ENCODE measurements at regions not wholly inside any gene's neighbourhood (a gene's known extent, or its start where the extent isn't known, plus 50 kb on each side); places are given as distances from the start of the nearest gene placed in this dataset.

GRCh38 chr10:111347386-111348013 is 270.7 kb downstream of the ADRA2A start:
- DNase-seq (ENCODE audit: low read depth in 2 of 2): no peak

GRCh38 chr10:111348076-111348475 is 271.2 kb downstream of the ADRA2A start:
- DNase-seq (ENCODE audit: low read depth in 2 of 2): no peak

DNA sequence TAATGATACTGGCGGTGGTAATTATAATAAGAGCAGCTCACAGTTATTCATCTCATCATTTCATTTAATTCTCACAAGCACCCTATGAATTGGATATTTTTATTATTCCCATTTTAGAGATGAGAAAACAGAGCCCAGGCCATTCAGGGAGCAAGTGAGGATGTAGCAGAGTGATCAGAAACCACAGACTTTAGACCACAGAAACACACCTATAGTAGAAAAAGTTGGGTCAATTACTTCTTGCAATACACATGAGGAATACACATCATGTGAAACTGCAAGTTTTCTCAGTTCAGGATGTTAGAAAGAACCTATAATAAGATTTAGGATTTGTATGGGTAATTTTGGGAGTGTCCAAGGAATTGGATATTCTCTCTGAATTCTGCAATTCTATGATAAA is 278.0 kb downstream of the ADRA2A start:
- no peak for DNase-seq (ENCODE audit: low read depth in 2 of 2)

DNA sequence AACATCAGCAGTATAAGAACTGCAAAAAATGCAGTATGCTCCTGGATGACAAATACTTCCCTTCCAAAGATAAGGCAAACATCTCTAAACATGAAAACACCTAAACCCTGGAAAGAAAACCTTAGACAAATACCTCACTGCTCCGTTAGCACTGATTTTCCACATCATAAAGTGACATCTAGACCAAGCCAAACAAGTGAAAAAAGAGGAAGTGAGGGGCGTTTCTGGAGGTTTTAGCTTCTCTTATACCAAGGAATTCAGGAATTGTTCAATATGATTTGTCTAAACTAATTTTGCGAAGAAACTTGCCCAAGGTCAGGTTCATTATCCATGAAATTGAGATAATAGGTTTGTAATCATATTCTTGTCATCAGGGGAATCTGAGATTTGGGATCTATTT is 279.7 kb downstream of the ADRA2A start:
- no peak for DNase-seq (ENCODE audit: low read depth in 2 of 2)

DNA sequence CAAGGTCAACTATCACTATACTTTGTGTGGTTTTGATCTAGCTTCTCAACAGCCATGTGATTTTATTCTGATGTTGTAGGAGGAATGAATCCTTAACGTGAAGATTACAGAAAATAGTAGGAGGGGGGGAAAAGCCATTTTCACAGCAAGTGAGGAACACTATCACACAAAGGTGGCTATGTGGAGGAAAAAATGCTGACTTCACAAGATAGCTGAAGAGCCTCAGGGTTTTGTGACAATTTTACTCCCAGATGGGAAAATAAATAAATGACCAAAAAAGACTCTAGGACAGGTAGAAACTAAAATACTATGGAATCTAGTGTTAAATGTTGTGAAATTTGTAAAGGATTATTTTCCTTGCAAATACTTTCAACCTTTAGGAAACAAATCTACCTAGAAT is 281.0 kb downstream of the ADRA2A start:
- no peak for DNase-seq (ENCODE audit: low read depth in 2 of 2)

GRCh38 chr10:111360260-111360925 is 283.6 kb downstream of the ADRA2A start:
- no peak for DNase-seq (ENCODE audit: low read depth in 2 of 2)

GRCh38 chr10:111367531-111367930 is 290.7 kb downstream of the ADRA2A start:
- no peak for DNase-seq (ENCODE audit: low read depth in 2 of 2)

GRCh38 chr10:111370101-111370500 is 293.3 kb downstream of the ADRA2A start:
- no peak for DNase-seq (ENCODE audit: low read depth in 2 of 2)

DNA sequence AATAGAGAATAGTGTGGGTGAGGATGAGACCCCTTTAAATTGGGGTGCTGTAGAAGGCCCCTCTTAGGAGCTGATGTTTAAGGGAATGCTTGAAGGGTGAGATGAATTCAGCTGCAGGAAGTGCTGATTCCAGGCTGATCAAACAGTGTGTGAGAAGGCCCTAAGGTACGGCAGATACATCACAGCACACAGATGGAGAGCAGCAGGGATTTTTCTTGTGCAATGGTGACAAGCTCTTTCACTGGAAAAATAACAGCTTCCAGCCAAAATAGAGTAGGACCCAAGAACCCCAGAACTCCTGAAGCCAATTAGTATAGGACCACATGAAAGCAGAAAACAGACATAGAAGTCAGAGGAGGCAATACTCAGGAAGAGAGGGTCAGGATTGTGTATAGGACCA is 296.9 kb downstream of the ADRA2A start:
- DNase-seq (ENCODE audit: low read depth in 2 of 2): no peak

DNA sequence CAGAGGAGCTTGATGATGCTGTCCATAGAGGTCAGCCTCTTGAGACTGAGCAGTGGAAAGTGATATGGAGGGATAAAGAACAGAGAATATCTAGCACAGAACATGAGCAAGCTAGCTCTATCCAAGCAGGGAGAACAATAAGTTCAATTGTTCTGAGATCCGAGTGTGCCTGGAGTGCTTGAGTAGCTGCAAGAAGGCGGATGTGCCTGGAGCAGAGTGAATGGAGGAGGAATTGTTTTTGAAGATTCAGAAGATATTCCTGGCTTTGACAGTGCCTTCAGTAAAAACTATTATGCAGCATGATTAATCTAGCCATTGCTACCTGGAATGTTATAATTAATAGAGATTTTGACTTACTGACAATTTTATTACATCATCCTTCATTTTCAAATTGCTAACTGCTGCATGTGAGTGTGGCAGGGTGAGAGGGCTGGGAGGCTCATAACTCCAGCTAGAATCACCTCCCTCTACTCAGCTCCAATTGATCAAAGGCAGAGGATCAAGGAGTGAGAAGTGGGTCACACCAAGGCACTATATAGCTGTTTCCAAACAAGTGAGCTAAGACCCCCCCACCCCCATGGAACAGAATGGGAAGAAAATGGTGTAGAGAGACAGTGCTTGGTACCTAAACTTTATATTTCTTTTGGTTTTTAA is 302.8 kb downstream of the ADRA2A start:
- no peak for DNase-seq (ENCODE audit: low read depth in 2 of 2)

- no peak for DNase-seq (ENCODE audit: low read depth in 2 of 2)
Observed at GRCh38 chr10:111384556-111384955, 307.7 kb downstream of the ADRA2A start.

DNA sequence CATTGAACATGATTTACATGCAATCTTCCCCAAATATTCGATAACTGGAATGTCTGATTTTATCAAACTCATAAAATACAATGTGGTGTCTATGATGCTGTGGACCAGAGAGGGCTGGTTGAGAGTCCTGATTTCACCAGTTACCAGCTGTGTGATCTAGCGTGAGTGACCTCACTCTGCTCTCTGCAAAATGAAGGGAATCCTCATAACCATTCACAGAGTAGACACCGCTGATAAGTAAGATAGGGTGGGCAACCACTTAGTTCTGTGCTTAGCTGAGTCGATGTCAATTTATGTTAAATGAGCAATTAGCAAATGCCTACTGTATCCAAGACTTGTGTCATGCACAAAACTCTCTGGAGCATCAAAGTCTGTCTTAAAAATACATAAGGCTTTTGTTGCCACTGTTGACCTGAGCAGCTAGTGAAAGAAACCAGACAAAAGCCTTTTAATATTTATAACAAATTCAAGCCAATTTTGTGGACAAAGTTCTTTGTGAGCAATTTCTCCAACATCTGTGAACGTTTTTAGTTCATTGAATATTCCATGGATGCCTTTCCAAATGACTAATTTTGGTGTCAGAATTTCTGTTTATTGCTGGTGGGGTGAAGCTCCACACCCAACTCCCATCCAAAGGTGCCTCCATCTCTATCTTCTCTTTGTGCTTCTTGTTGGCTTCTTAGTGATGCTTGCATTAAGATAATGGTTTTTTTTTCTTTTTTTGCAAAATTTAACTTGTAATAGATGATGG is 314.2 kb downstream of the ADRA2A start:
- DNase-seq (ENCODE audit: low read depth in 2 of 2): no peak

GRCh38 chr10:111392159-111392558 is 315.3 kb downstream of the ADRA2A start:
- no peak for DNase-seq (ENCODE audit: low read depth in 2 of 2)

GRCh38 chr10:111392910-111393309 is 316.1 kb downstream of the ADRA2A start:
- no peak for DNase-seq (ENCODE audit: low read depth in 2 of 2)

GRCh38 chr10:111410740-111411139 is 333.9 kb downstream of the ADRA2A start:
- no peak for DNase-seq (ENCODE audit: low read depth in 2 of 2)

GRCh38 chr10:111425459-111425858 is 348.6 kb downstream of the ADRA2A start:
- DNase-seq (ENCODE audit: low read depth in 2 of 2): no peak

DNA sequence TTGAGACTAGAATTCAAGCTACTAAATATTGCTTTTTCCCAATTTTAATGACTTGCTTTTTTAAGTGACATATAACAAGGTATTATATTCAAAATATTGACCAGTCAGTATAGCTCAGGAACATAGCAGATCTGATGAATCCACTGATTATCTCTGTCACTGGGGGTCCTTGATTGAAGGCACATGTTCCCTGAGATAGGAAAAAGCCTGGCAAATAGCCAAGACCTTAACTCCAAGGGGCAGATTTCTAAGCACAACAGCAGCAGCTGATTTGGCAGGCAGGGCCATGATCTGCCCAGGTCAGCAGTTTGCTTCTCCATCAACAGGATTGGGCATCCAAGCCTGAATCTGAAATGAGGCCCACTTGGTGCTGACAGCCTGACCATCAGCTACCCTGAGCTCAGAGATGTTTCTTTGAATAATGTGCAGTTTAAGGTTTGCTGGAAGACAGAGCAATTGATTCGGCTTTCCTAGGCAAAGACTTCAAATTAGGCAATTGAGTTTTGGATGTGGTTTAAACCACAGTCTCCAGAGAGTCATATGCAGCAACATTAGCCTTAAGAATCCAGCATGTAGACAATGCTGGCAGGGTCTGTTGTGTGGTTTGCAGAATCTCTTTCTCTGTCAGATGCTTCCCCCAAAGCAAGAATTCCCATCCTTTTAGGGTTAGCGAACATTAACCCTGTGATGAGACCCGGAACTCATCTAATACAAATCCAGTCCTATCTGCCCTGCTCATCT is 352.6 kb downstream of the ADRA2A start:
- DNase-seq (ENCODE audit: low read depth in 2 of 2): no peak

- no peak for DNase-seq (ENCODE audit: low read depth in 2 of 2)
Observed at GRCh38 chr10:111430070-111430469, 353.2 kb downstream of the ADRA2A start.

- DNase-seq (ENCODE audit: low read depth in 2 of 2): no peak
Observed at GRCh38 chr10:111432588-111432987, 355.8 kb downstream of the ADRA2A start.

DNA sequence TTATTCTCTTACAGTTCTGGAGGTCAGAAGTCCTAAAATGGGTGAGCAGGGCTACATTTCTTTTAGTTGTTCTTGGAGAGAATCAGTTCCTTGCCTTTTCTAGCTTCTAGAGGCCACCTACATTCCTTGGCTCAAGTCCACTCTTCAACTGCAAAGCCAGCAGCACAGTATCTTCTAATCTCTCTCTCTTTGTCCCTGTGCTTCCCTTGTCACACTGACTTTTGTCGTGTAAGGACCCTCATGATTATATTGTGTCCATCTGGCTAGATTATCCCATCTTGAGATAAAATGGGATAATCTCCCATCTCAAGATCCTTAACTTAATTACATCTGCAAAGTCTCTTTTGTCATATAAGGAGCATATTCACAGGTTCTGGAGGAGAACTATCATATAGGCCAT is 359.0 kb downstream of the ADRA2A start:
- no peak for DNase-seq (ENCODE audit: low read depth in 2 of 2)

GRCh38 chr10:111439034-111439842 is 362.4 kb downstream of the ADRA2A start:
- no peak for DNase-seq (ENCODE audit: low read depth in 2 of 2)
